ENCODE measurements at regions not wholly inside any gene's neighbourhood (a gene's known extent, or its start where the extent isn't known, plus 50 kb on each side); places are given as distances from the start of the nearest gene placed in this dataset.

DNA sequence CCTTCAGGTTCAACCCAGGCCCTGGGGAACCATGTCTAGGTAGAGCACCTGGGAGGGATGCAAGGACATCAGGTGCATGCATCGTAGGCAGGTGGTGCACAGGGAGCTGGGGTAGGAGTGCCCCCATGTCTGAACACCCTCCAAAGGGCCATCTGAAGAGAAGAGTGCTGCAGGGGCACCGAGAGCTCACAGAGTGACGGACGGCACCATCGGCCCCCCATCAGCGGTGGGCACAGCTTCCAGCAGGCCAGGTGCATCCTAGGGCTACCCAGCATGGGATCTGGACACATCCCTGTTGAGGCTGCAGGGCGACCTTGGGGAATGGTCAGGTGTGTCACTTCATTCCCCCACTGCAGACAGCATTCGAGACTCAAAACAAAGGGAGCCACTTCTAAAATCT is 138.3 kb upstream of the CDH4 start:
- intact Hi-C loops (cut with DNase I) = no loop called here
- Histone ChIP-seq H3K9me3 (ENCODE audit: control insufficient read depth, low read length) (no peaks in the 10 kb centered on the region), H3K27ac (ENCODE audit: low read depth in 1 of 2, low read length in 2 of 2) (no peak overlapping the region), H3K27me3 (ENCODE audit: control insufficient read depth in 1 of 2, insufficient read depth in 2 of 2, low read length in 1 of 2) (no peaks in the 10 kb centered on the region), H3K36me3 (ENCODE audit: control insufficient read depth in 1 of 2, insufficient read depth in 2 of 2, low read length in 1 of 2) (no peaks in the 10 kb centered on the region), H3K4me3 (ENCODE audit: low read length in 2 of 2) (no peak overlapping the region), H3K4me1 (ENCODE audit: control insufficient read depth in 1 of 2, insufficient read depth in 2 of 2, low read length in 2 of 2) (no peaks in the 10 kb centered on the region)
- ATAC-seq (ENCODE audit: low FRiP score) (no peak), DNase-seq (peak in 1 of 2 donors; percentile 75)
- WGBS, 2 donors = 84 to 88% methylated on average over 8 of the region's 8 CpGs

GRCh38 chr20:61114493-61115175 is 137.4 kb upstream of the CDH4 start:
- Histone ChIP-seq H3K27me3 (ENCODE audit: control insufficient read depth in 1 of 2, insufficient read depth in 2 of 2, low read length in 1 of 2) (no peaks in the 10 kb centered on the region), H3K9me3 (ENCODE audit: control insufficient read depth, low read length) (no peaks in the 10 kb centered on the region), H3K4me1 (ENCODE audit: control insufficient read depth in 1 of 2, insufficient read depth in 2 of 2, low read length in 2 of 2) (no peaks in the 10 kb centered on the region), H3K36me3 (ENCODE audit: control insufficient read depth in 1 of 2, insufficient read depth in 2 of 2, low read length in 1 of 2) (no peaks in the 10 kb centered on the region), H3K4me3 (ENCODE audit: low read length in 2 of 2) (no peak overlapping the region), H3K27ac (ENCODE audit: low read depth in 1 of 2, low read length in 2 of 2) (no peak overlapping the region)
- ATAC-seq (ENCODE audit: low FRiP score) = no peak
- intact Hi-C loops (cut with DNase I) = no loop called here
- peak in 1 of 2 donors; percentile 21 for DNase-seq
- WGBS, 2 donors = 79% methylated on average over 18 of the region's 18 CpGs

- WGBS, 2 donors = 50 to 52% methylated on average over 8 of the region's 8 CpGs
- ATAC-seq (ENCODE audit: low FRiP score) (no peak), DNase-seq (peak in 1 of 2 donors; percentile 23)
Observed at GRCh38 chr20:61115364-61116065, 136.5 kb upstream of the CDH4 start.

DNA sequence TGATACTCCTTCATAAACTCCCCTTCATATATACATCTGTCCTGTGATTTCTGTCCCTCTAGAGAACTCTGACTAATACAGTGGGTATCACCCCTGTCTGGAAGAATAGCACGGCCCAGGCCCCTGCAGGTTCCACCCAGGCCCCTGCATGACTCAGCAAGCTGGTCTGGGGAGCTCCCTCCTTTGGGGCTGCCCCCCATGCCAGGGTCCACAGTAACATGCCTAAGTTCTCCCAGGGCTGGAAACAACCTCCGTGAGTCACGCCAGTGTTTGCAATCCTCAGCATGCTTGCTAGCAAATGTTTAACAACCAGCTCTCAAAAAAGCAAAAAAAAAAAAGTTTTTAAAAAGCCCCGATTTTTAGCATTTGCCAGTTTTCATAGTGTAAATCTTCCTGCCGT is 134.3 kb upstream of the CDH4 start:
- ATAC-seq (ENCODE audit: low FRiP score) = no peak
- 45% methylated on average over 5 of the region's 5 CpGs for WGBS, 2 donors
- Histone ChIP-seq H3K27ac (ENCODE audit: low read depth in 1 of 2, low read length in 2 of 2) (no peak overlapping the region), H3K4me1 (ENCODE audit: control insufficient read depth in 1 of 2, insufficient read depth in 2 of 2, low read length in 2 of 2) (no peaks in the 10 kb centered on the region), H3K9me3 (ENCODE audit: control insufficient read depth, low read length) (no peaks in the 10 kb centered on the region), H3K4me3 (ENCODE audit: low read length in 2 of 2) (no peak overlapping the region), H3K36me3 (ENCODE audit: control insufficient read depth in 1 of 2, insufficient read depth in 2 of 2, low read length in 1 of 2) (no peaks in the 10 kb centered on the region), H3K27me3 (ENCODE audit: control insufficient read depth in 1 of 2, insufficient read depth in 2 of 2, low read length in 1 of 2) (no peaks in the 10 kb centered on the region)
- DNase-seq = peak in 1 of 2 donors; percentile 24
- intact Hi-C loops (cut with DNase I) = no loop called here

More at GRCh38 chr20:61115364-61116065, 136.5 kb upstream of the CDH4 start:
- H3K4me3 ChIP-seq (ENCODE audit: low read length in 2 of 2) = no peak overlapping the region
- H3K4me1 ChIP-seq (ENCODE audit: control insufficient read depth in 1 of 2, insufficient read depth in 2 of 2, low read length in 2 of 2) = no peaks in the 10 kb centered on the region
- no peak overlapping the region for H3K27ac ChIP-seq (ENCODE audit: low read depth in 1 of 2, low read length in 2 of 2)
- H3K9me3 ChIP-seq (ENCODE audit: control insufficient read depth, low read length) = no peaks in the 10 kb centered on the region
- H3K36me3 ChIP-seq (ENCODE audit: control insufficient read depth in 1 of 2, insufficient read depth in 2 of 2, low read length in 1 of 2) = no peaks in the 10 kb centered on the region
- no peaks in the 10 kb centered on the region for H3K27me3 ChIP-seq (ENCODE audit: control insufficient read depth in 1 of 2, insufficient read depth in 2 of 2, low read length in 1 of 2)
- intact Hi-C loops (cut with DNase I) = no loop called here

DNA sequence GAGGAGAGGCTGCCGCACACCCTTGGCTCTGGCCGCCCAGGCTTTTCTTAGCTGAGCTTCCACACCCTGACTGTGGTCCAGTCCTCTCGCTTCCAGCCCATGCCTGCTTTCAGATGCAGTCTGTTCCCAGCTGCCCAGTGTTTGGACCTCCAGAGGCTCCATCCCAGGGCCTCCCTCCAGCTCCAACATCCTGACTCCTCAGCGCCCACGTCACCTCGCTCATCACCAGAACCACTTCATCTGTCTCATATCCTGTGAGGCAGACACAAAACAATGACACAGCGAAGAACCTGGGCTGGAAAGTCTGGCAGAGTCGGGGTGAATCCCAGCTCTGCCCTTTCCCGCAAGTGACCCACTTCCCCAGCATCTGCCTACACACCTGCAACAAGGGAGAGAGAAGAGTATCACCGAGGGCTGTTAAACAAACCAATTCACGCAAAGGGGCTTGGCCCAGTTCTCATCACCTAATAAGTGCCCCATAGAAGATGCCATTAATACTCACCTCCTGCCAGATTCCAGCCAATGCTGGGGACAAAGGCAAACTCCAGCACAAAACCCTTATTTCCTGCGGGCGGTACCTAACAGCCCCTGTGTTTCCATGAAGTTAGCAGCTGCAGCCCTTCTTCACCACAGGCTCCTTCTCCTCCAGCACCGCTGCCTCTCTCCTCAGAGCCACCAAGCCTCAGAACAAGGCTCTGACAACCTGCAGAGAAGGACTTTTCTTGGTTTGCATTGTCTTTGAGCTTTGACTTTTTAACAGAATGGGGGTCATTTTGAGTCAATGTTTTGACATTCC is 133.4 kb upstream of the CDH4 start:
- Histone ChIP-seq H3K4me3 (ENCODE audit: low read length in 2 of 2) (no peak overlapping the region), H3K4me1 (ENCODE audit: control insufficient read depth in 1 of 2, insufficient read depth in 2 of 2, low read length in 2 of 2) (no peaks in the 10 kb centered on the region), H3K36me3 (ENCODE audit: control insufficient read depth in 1 of 2, insufficient read depth in 2 of 2, low read length in 1 of 2) (no peaks in the 10 kb centered on the region), H3K9me3 (ENCODE audit: control insufficient read depth, low read length) (no peaks in the 10 kb centered on the region), H3K27ac (ENCODE audit: low read depth in 1 of 2, low read length in 2 of 2) (no peak overlapping the region), H3K27me3 (ENCODE audit: control insufficient read depth in 1 of 2, insufficient read depth in 2 of 2, low read length in 1 of 2) (no peaks in the 10 kb centered on the region)
- intact Hi-C loops (cut with DNase I) = no loop called here
- 81 to 83% methylated on average over 14 of the region's 14 CpGs for WGBS, 2 donors
- DNase-seq (peak in 1 of 2 donors; percentile 20), ATAC-seq (ENCODE audit: low FRiP score) (no peak)

DNA sequence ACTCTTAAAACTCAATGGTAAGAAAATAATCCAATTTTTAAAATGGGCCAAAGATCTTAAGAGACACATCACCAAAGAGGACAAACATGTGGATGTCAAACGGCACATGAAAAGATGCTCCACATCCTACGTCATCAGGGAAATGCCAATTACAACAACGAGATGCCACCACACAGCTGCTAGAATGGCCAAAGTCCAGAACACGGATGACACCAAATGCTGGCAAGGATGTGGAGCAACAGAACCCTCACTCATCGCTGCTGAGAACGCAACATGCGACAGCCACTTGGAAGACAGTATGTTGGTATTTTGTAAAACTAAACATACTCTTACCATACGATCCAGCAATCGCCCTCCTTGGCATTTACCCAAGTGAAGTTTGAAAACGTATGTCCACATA is 132.8 kb upstream of the CDH4 start:
- ATAC-seq (ENCODE audit: low FRiP score) = no peak
- peak in 1 of 2 donors; percentile 6 for DNase-seq
- intact Hi-C loops (cut with DNase I) = no loop called here
- no peaks in the 10 kb centered on the region for H3K9me3 ChIP-seq (ENCODE audit: control insufficient read depth, low read length)
- WGBS, 2 donors = 75 to 78% methylated on average over 10 of the region's 10 CpGs
- H3K4me3 ChIP-seq (ENCODE audit: low read length in 2 of 2) = no peak overlapping the region
- H3K4me1 ChIP-seq (ENCODE audit: control insufficient read depth in 1 of 2, insufficient read depth in 2 of 2, low read length in 2 of 2) = no peaks in the 10 kb centered on the region
- H3K27ac ChIP-seq (ENCODE audit: low read depth in 1 of 2, low read length in 2 of 2) = no peak overlapping the region
- H3K36me3 ChIP-seq (ENCODE audit: control insufficient read depth in 1 of 2, insufficient read depth in 2 of 2, low read length in 1 of 2) = no peaks in the 10 kb centered on the region
- no peaks in the 10 kb centered on the region for H3K27me3 ChIP-seq (ENCODE audit: control insufficient read depth in 1 of 2, insufficient read depth in 2 of 2, low read length in 1 of 2)

DNA sequence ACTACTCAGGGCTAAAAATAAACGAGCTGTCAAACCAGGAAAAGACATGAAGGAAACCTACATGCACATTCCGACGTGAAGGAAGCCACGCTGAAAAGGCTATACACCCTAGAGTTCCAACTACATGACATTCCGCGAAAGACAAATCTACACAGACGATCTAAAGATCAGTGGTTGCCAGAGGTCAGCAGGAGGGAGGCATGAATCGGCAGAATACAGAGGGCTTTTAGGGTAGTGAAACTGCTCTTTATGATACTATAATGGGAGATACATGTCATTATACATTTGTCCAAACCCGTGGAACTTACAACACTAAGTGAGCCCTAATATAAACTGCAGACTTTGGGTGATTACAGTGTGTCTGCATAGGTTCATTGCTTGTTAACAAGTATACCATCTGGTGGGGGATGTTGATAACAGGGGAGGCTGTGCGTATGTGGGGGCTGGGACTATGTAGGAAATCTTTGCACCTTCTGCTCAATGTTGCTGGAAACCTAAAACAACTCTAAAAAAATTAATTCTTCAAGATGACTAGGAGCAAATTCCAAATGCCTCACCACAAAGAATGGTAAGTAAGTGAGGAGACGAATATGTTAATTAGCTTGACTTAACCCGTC is 132.2 kb upstream of the CDH4 start:
- Histone ChIP-seq H3K36me3 (ENCODE audit: control insufficient read depth in 1 of 2, insufficient read depth in 2 of 2, low read length in 1 of 2) (no peaks in the 10 kb centered on the region), H3K27me3 (ENCODE audit: control insufficient read depth in 1 of 2, insufficient read depth in 2 of 2, low read length in 1 of 2) (no peaks in the 10 kb centered on the region), H3K4me3 (ENCODE audit: low read length in 2 of 2) (no peak overlapping the region), H3K4me1 (ENCODE audit: control insufficient read depth in 1 of 2, insufficient read depth in 2 of 2, low read length in 2 of 2) (no peaks in the 10 kb centered on the region), H3K9me3 (ENCODE audit: control insufficient read depth, low read length) (no peaks in the 10 kb centered on the region), H3K27ac (ENCODE audit: low read depth in 1 of 2, low read length in 2 of 2) (no peak overlapping the region)
- DNase-seq (peak in 1 of 2 donors; percentile 9), ATAC-seq (ENCODE audit: low FRiP score) (no peak)
- 49 to 57% methylated on average over 12 of the region's 12 CpGs for WGBS, 2 donors
- intact Hi-C loops (cut with DNase I) = loop anchor here in 1 of 2 donors (10.0 kb wide), 1 partner anchor 55 kb away; no protein-coding TSS in a partner anchor
